Vagina (tissue), 2 donors: ENCODE measurements at regions not wholly inside any gene's neighbourhood (a gene's known extent, or its start where the extent isn't known, plus 50 kb on each side); places are given as distances from the start of the nearest gene placed in this dataset.

ENCODE experiments used
- CTCF ChIP-seq, 3 experiments: fragments of 450-650 bp in 2 of 3; fragments of 200-600 bp in 1 of 3; sonication (generic) in 1 of 3; IDR thresholded peaks; one replicate each; pipeline ENCODE4 v1.5.1; 2017 to 2019; ENCODE audit warnings: antibody characterized with exemption in 3 of 3, mild to moderate bottlenecking in 2 of 3, moderate library complexity in 2 of 3
- POLR2A ChIP-seq, 2 donors: fragments of 450-650 bp; IDR thresholded peaks; one replicate each; pipeline ENCODE4 v1.6.1; 2017; ENCODE audit warnings: antibody characterized with exemption in 2 of 2, mild to moderate bottlenecking in 2 of 2, moderate library complexity in 2 of 2

GRCh38 chr2:144592500-144593256 lies 72.8 kb upstream of the ZEB2 start:
- TF ChIP-seq CTCF (IDR thresholded peaks at IDR 0.05): no peak
- no peak for TF ChIP-seq POLR2A (IDR thresholded peaks at IDR 0.05)
